Pancreas (tissue), 10 donors: ENCODE measurements at regions not wholly inside any gene's neighbourhood (a gene's known extent, or its start where the extent isn't known, plus 50 kb on each side); places are given as distances from the start of the nearest gene placed in this dataset.

Experiments
- ATAC-seq, 4 donors: fragments of 200-7000 bp; cut with Tn5 transposase; one replicate each; pipeline versions ENCODE4 v1.8.0 to v1.9.1; 2020; ENCODE audit warnings: mild to moderate bottlenecking in 4 of 4, moderate library complexity in 4 of 4
- DNase-seq, 6 donors: peaks; one replicate each; pipeline ENCODE4 v3.0.0-alpha.2; 2020
- FAIRE-seq: peaks from 2 replicates; lab custom pipeline; 2012; peaks lifted over from hg19 to GRCh38; lab: Jason Lieb, UNC
- H3K27ac ChIP-seq, 4 donors: fragments of 200-600 bp; sonication (generic); 1 replicate in 3 of 4; 2 replicates in 1 of 4; pipeline versions ENCODE4 v1.5.0 to v1.8.0; 2020
- H3K27me3 ChIP-seq, 4 donors: fragments of 200-600 bp; one replicate each; pipeline ENCODE4 v1.8.0; 2021
- H3K36me3 ChIP-seq, 3 donors: fragments of 200-600 bp; sonication (generic) in 1 of 3; one replicate each; pipeline versions ENCODE4 v1.5.0 to v1.8.0; 2020 to 2021
- H3K4me1 ChIP-seq, 3 donors: fragments of 200-600 bp; one replicate each; pipeline ENCODE4 v1.8.0; 2021
- H3K4me3 ChIP-seq, 4 donors: fragments of 200-600 bp; sonication (generic) in 2 of 4; one replicate each; pipeline versions ENCODE4 v1.5.0 to v1.8.0; 2020 to 2021
- H3K9me3 ChIP-seq, 4 donors: fragments of 200-600 bp; one replicate each; pipeline ENCODE4 v1.8.0; 2021
- CTCF ChIP-seq, 4 donors: fragments of 200-600 bp; sonication (generic) in 3 of 4; IDR thresholded peaks; one replicate each; pipeline versions ENCODE4 v1.5.0 to v1.8.0; 2021; ENCODE audit warnings: antibody characterized with exemption in 4 of 4
- WGBS, 2 donors: extraction: QIAGEN DNeasy Blood & Tissue Kit; methylation state at CpG; one replicate each; pipeline ENCODE4 v1.1.7; 2013; 5-methylcytosine and 5-hydroxymethylcytosine counted together
- intact Hi-C, 3 donors: fragments of 100-400 bp; cut with DNase I; formaldehyde crosslinking; loops; one replicate each; pipeline versions ENCODE4 v1.11.1 to v1.14.2; 2022
- donor health status: healthy with polysubstance abuse.
- donor health status: DM: no; HTN: no; CAD: no; lungs with moderate emphysema.
- donor health status: DM: no; HTN: no; CAD: no.
- donor health status: control.
- donor health status: control.
- donor health status: Bipolar disorder and iron deficiency.
- donor health status: DM: yes; HTN: yes; CAD: no.
- donor health status: DM: no; HTN: no; CAD: no.
- donor health status: DM: no; HTN: no; CAD: no.
- donor health status: DM: yes; HTN: yes; CAD: no.

- TF ChIP-seq CTCF (IDR thresholded peaks at IDR 0.05) = no peak
- ATAC-seq (no peak), DNase-seq (no peak), FAIRE-seq (no peak)
- no peak overlapping the region for H3K27ac ChIP-seq
- H3K27me3 ChIP-seq = no peaks in the 10 kb centered on the region
- H3K36me3 ChIP-seq = no peaks in the 10 kb centered on the region
- no peaks in the 10 kb centered on the region for H3K9me3 ChIP-seq
- H3K4me1 ChIP-seq = no peaks in the 10 kb centered on the region
- WGBS, 2 donors = 74 to 80% methylated on average over 3 of the region's 3 CpGs
- intact Hi-C loops = no loop called here
- H3K4me3 ChIP-seq = no peak overlapping the region
Measured at GRCh38 chr7:52726493-52726892, 308.9 kb upstream of the POM121L12 start.

GRCh38 chr7:52723606-52724005 is 311.8 kb upstream of the POM121L12 start:
- 50 to 60% methylated on average over 5 of the region's 5 CpGs for WGBS, 2 donors
- no peak overlapping the region for H3K4me3 ChIP-seq
- DNase-seq (no peak), FAIRE-seq (no peak), ATAC-seq (no peak)
- H3K4me1 ChIP-seq = no peaks in the 10 kb centered on the region
- no peaks in the 10 kb centered on the region for H3K36me3 ChIP-seq
- no peak overlapping the region for H3K27ac ChIP-seq
- H3K27me3 ChIP-seq = no peaks in the 10 kb centered on the region
- no peaks in the 10 kb centered on the region for H3K9me3 ChIP-seq
- intact Hi-C loops = no loop called here
- TF ChIP-seq CTCF (IDR thresholded peaks at IDR 0.05) = no peak

- no peak overlapping the region for H3K4me3 ChIP-seq
- no peak for TF ChIP-seq CTCF (IDR thresholded peaks at IDR 0.05)
- H3K27ac ChIP-seq = no peak overlapping the region
- FAIRE-seq = no peak
- no peaks in the 10 kb centered on the region for H3K27me3 ChIP-seq
- intact Hi-C loops = no loop called here
- 88 to 90% methylated on average over 2 of the region's 2 CpGs for WGBS, 2 donors
- ATAC-seq = no peak
- no peak for DNase-seq
- H3K4me1 ChIP-seq = no peaks in the 10 kb centered on the region
- no peaks in the 10 kb centered on the region for H3K9me3 ChIP-seq
- no peaks in the 10 kb centered on the region for H3K36me3 ChIP-seq
Measured at GRCh38 chr7:52720856-52721255, 314.6 kb upstream of the POM121L12 start.

GRCh38 chr7:52719677-52720076 is 315.8 kb upstream of the POM121L12 start:
- 7 to 13% methylated on average over 3 of the region's 3 CpGs for WGBS, 2 donors
- Histone ChIP-seq H3K4me3 (no peak overlapping the region), H3K9me3 (no peaks in the 10 kb centered on the region), H3K36me3 (no peaks in the 10 kb centered on the region), H3K27ac (no peak overlapping the region), H3K27me3 (no peaks in the 10 kb centered on the region), H3K4me1 (no peaks in the 10 kb centered on the region)
- TF ChIP-seq CTCF (IDR thresholded peaks at IDR 0.05) = no peak
- intact Hi-C loops = no loop called here
- ATAC-seq = no peak
- no peak for DNase-seq
- no peak for FAIRE-seq

GRCh38 chr7:52715701-52716100 is 319.7 kb upstream of the POM121L12 start:
- Histone ChIP-seq H3K27me3 (no peaks in the 10 kb centered on the region), H3K36me3 (no peaks in the 10 kb centered on the region), H3K9me3 (no peaks in the 10 kb centered on the region), H3K4me1 (no peaks in the 10 kb centered on the region), H3K27ac (no peak overlapping the region), H3K4me3 (no peak overlapping the region)
- DNase-seq (no peak), FAIRE-seq (no peak), ATAC-seq (no peak)
- no peak for TF ChIP-seq CTCF (IDR thresholded peaks at IDR 0.05)
- intact Hi-C loops = no loop called here
- 68% methylated on average over 7 of the region's 7 CpGs for WGBS, 2 donors
